ENCODE measurements at regions not wholly inside any gene's neighbourhood (a gene's known extent, or its start where the extent isn't known, plus 50 kb on each side); places are given as distances from the start of the nearest gene placed in this dataset.
"Not testable (repeated sequence)": the region's sequence is repeated elsewhere in the genome, so short reads cannot be mapped to it uniquely, and the experiment has no call there.

DNA sequence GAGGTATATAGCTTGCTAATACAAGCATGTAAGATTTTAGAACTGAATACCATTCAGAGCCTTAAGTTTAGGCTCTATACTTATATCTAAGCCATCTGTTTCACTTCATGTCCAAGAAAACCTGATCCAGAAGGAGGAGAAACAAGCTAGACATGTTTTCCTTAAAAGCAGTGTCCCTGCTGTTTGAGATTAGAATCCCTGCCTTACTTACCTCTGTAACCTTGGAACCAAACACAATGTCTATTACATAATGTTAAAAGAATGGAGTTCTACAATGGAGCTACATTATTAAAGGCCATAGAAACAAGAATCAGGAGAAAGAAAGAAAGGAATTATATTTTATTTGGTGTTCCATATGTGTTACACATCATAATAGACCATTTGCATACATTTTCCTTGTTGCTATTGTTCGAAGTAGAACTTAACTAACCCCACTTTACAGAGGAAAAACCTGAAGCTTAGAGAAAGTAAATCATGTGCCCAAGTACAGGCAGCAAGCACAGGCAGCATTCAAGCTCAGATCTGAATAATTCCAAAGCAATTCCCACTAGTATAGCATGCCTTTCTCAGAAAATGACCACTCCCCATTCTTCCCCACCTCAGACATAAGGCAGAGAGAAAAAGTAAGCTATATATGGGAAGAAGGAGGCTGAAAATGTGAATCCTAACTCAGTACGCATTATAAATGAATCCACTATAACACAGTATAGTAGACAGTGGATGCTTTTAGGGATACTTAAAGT, 380.1 kb upstream of the SPAG17 start:
- no peak for DNase-seq (ENCODE audit: low spot score)

DNA sequence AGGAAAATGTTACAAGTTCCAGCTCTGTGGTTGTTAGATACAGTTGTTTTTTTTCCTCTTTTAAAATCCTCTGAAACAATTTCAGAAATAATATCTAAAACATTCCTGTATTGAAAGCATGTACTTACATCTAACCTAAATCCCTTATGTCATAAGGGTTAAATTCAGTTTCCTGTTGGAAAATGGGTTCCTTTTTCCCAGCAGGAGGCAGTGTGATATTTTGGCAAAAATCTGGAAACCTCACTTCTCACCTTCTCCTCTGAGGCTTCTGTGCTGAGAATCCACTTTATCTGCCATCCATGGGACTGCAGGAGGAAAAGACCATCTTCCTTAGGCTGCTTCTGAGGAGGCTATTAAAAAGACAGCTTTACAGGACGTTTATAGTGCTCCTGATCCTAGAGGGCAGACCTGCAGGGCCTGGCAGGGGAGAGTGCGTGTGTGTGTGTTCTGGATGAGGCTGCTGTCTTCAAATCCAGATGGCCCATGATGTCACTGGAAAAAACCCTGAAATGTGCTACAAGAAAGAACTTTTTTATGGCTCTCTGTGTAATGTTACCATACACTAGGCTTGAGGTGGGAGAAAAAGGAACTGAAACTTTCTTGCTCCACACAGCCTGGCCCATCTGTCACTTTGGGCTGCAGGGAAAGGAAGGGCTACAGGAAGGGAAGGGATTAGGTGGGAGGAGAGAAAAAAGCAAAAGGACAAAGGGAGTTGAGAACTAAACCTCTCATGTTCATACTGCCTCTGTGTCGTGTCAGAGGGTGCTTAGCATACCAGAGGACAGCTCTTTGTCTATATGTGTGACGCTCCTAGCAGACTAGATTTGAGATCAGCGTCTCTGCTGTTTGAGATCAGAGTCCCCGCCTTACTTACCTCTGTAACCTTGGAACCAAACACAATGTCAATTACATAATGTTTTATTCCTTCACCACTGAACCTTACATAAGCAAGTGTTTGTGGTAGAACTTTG, 379.2 kb upstream of the SPAG17 start:
- DNase-seq (ENCODE audit: low spot score) = no peak

DNA sequence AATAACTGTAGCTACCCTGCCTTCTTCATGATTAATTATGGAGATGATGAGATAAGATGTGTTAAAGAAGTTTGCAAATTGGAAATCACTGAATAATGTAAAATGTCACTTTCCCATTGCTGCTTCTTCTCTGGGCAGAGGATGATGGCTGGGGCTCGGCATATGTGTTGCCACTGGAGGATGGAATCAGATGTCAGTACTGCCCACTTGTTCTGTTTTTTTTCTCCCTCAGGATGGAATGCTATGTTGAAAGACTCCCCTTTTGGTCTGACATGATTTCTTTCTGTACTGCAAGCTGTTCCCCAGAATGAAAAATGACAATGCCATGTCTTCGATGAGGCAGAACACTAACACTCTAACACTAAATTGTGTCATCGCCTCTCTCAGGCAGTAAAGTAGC, 373.9 kb upstream of the SPAG17 start:
- DNase-seq (ENCODE audit: low spot score) = no peak

DNA sequence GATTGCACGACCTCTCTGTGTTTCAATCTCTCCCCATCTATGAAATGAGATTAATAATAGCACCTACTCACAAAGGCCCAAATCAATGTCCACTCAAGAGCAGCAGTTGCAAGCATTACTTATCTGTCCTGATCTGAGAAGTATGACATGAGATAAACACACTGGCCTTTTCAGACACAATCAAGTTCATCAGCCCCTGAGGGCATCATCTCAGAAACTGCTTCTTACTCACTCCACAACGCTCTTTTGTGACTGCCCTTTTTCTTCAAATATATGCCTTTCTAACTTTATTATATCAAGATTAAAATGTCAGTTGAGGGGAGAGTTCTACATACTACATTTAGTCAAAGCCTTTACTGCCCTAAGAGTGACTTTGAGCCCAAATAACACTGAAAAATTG, 371.9 kb upstream of the SPAG17 start:
- DNase-seq (ENCODE audit: low spot score) = no peak

DNA sequence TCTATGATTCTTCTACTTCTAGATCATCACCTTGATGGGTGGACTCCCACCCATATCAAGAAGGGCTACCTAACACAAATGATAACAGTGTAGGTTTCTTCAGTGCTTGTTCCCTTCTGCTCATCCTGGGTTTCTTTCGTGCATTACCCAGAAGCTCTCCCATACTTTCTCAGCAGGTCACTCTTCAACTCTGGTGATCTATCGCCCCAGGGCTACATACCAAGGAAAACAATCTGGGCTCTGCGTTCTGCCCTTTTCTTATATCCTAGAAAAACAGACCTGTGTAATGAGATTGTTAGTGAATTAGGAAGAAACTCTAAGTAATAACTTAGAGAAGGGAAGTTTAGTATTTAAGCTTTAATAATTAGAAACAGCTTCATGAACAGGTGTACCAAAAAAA, 370.6 kb upstream of the SPAG17 start:
- DNase-seq (ENCODE audit: low spot score) = no peak

DNA sequence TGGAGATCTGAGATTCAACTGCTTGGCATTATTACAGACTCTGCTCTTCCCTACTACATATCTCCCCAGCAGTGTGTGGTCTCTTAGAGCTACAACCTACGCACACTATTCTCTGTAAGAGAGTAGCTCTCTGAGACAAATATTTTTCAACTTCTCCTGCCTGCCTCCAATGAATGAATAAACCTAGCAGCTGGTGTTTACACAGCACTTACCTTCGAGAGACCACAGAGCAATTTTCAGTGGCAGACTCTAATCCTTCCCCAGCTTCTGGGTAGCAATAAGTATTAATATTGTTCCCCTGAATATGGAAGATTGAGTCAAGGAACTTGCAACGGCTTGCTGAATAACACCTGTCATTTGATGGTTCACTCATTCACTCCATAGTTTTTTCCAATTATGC, 350.9 kb upstream of the SPAG17 start:
- DNase-seq (ENCODE audit: low spot score) = no peak

DNA sequence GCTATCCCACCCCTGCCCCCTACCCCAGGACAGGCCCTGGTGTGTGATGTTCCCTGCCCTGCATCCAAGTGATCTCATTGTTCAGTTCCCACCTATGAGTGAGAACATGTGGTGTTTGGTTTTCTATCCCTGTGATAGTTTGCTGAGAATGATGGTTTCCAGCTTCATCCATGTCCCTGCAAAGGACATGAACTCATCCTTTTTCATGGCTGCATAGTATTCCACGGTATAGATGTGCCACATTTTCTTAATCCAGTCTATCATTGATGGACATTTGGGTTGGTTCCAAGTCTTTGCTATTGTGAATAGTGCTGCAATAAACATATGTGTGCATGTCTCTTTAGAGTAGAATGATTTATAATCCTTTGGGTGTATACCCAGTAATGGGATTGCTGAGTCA, 326.9 kb upstream of the SPAG17 start:
- not testable (repeated sequence) for DNase-seq (ENCODE audit: low spot score)

DNA sequence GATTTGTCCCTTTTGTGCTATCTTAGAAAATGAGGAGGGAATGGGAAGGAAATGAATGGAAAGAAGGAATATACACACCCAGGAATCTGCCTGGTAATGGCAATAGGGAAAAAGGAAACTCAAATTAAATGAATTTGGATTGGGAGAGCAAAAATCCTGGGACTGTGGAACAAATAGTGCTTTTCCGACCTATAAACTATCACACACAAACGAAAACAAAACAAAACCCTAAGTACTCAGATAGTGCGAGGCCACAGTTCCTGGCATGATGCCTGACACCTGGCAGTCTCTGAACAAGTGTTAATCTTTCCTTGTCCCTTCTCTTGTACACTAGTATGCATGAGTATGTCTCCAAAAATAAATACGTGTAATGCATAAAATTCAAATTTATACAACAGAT, 319.8 kb upstream of the SPAG17 start:
- DNase-seq (ENCODE audit: low spot score) = no peak

DNA sequence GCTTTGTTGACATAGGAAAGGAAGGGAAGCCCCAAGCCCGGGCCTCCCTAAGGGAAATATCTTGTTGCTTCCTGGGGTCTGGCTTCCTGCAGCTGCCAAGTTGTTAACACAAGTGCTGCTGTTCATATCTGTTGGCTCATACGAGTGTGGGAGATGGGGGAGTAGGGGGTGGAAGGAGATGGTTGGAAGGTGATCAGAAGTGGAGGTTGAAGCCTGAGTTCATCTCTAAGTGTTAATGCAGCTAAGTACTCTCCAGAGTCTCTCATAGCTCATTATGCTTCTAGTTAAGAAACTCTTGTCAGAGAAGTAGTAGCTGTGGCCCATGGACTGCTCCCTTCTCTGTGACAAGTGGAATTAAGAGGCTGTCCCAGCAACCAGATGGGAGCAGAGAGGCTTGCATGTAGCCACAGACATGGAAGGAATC, 319.2 kb upstream of the SPAG17 start:
- no peak for DNase-seq (ENCODE audit: low spot score)

DNA sequence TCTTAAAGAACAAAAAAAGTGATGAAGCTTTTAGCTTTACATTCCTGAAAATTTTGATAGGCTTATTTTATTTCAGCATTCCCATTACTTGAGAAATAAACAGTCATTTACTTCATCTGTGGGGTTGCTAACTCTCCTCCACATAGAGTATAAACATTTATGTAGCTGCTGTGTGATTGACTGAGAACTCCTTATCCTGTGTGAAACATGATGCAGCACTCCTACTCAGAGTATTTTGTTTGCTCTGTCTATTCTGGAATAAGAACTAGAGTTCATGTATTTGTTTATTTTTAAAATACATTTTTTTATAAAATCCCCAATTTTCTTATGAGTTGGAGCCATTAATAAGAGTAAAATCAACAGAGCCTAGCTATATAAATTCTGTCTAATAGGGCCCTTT, 318.7 kb upstream of the SPAG17 start:
- DNase-seq (ENCODE audit: low spot score) = no peak

DNA sequence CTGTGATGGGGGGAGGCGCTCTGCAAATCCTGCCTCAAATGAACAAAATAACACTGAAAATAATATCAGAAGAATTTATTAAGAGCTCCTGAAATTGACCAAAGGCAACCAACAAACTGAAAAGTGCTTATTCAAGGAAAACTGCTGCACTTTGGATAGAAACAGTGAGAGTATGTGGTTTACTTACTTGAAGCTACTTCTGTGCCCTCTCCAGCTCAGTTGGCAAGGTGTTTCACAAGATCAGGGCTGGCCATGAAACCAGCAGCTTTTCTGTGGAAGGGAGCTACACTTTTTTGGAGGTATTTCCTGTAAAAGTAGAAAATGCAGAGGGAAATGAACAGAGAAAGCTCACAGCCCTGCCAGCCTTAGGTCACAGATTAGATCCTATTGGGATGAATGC, 310.0 kb upstream of the SPAG17 start:
- DNase-seq (ENCODE audit: low spot score) = no peak

DNA sequence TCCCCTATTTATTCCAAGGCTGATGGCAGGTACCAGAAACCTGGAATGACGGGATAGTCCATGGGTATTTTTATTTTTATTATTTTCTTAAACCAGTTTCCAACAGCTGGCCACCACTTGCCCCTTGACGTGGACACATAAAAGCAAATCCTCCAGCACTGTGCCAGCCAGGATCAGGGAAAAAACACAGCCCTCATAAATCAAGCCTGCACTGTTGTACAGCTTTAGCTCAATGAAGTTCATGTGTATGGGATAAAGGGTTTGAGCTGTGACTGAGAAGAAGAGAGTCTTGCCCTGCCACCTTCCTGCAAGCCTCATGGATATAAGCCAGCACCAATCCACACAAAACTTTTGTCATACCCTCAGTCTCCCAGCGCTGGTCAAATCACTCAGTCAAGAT, 303.8 kb upstream of the SPAG17 start:
- no peak for DNase-seq (ENCODE audit: low spot score)

DNA sequence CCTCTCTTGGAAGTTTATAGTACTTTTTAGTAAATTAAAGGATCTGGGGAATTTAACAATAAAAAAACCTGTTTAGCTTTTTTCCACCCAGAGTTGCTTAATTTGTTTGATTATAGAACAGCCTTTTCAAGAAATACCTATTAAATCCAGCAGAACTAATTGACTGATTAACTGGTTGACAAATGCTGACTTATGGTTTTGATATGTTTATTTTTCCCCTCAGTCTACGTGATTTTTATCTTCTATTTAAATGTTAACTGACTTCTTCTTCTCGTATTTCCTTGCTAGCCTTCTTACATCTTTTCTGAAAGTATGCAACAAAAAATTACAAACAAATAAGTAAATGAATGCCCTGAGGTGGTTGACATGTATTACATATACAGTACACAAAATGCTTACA, 302.9 kb upstream of the SPAG17 start:
- DNase-seq (ENCODE audit: low spot score) = no peak

DNA sequence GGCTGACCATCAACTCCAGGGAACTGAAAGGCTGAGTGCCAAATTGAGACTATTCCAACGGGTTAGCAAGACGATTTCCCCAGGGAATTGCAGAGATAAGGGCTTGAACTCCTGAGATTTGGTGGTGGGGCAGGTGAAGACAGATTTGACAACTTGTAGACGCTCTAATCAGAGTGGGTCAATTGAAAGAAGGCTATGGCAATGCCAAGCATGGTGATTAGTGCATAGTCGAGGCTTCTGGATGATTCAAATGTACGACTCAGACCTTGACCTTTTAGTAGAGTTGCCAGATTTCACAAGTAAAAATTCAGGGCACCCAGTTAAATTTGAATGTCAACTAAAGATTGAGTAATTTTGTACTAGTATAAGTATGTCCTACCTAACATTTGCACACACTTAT, 302.1 kb upstream of the SPAG17 start:
- DNase-seq (ENCODE audit: low spot score) = no peak

DNA sequence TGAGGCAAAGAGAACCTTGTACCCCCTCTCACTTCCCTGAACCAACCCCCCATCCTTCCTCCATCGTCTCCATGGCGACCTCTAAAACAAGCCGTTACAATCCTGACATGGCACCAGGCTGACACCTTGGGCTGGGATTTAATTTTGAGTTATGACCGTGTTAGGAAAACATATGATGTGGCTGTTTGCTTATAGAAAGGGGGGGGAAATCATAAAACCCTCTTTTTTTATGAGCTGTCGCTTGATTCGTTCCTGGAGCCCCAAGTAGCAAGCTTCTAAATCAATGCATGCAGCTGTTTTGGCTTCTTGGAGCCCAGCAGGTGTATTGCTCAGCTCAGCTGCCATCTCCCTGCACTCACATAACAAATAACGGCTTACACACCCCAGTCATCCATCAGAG, 301.2 kb upstream of the SPAG17 start:
- no peak for DNase-seq (ENCODE audit: low spot score)

DNA sequence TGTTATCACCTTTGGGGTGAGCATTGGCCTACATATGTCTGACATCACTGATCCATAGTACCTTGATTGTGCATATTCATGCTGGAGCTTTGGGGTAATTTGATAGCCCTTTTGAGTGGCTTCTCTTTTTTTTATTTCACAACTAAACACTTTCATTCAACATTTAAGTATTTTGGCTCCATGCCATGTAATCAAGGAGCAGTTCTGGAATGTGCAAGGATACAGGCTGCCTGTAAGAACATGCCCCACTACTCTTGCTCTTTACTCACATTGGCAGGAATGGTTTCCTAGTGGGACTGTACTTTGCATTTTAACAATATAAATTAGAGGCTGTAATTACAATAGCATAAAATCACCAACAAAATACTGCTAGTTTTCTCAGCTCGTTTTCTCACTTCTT, 300.7 kb upstream of the SPAG17 start:
- DNase-seq (ENCODE audit: low spot score) = no peak

DNA sequence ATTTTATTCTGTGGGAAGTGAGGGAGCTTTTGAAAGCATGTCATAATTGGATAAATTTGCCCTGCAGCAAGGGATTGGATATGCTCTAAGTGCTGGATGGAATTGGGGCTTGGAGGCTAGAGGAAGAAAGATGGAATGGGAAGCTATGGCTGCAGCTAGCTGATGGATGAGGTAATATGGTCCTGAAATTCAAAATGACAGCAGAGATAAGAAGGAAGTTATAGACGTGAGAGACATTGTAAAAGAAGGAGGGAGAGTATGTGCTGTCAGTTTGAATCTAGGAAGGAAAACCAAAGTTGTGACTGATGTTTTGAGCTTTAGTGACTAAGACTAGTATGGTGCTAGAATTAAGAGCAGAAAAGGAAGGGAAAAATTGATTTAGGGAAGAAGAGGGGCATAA, 299.9 kb upstream of the SPAG17 start:
- no peak for DNase-seq (ENCODE audit: low spot score)

DNA sequence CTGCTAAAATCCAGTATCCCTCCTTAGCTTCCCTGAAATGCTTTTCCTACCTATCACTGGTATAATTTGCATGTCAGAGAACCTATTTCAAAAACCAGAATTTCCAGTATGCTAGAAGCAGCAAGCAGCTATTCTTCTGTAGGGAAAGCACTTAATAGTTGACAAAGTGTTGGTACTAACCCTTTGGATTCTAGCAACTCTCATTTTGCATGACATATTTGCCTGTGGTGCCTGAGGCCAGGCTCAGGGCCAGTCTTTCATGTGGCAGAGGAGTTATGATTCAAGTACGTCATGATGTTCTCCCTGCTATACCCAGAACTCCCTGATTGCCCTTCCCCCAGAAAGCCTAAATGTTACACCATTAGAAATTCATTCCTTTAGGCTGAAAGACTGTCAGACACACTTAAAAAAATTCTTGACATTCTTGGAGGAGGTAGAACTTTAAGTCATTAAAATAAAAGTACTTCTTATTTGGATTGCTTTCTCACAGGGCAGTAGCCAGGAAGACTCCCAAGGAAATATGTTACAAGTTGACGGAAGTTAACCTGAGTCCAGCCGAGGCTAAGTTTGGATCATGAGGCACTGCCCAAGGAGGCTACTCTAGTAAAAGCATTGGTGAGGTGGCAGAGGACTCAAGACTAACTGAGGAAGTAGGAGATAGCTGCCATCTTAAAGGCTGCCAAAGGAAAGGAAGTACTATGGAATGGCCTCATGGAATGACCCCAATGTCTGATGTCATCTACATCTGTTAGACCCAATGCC, 298.4 kb upstream of the SPAG17 start:
- no peak for DNase-seq (ENCODE audit: low spot score)

DNA sequence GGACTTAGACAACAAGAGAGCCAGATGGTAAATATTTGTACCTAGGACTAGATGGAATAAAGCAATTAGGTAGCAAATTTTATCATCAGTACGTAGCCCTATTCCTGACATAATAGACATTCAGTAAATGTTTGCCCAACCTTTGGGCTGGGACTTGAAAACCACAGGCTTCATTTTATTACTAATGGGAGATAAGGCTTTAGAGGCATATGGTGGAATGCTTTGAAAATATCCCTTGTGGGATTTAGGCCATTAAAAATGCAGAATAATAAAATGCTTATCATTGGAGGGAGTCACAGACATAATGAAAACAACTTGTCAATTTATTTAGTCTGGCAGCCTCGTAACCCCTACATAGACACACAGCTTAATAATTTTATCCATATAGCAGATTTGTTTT, 296.1 kb upstream of the SPAG17 start:
- no peak for DNase-seq (ENCODE audit: low spot score)

DNA sequence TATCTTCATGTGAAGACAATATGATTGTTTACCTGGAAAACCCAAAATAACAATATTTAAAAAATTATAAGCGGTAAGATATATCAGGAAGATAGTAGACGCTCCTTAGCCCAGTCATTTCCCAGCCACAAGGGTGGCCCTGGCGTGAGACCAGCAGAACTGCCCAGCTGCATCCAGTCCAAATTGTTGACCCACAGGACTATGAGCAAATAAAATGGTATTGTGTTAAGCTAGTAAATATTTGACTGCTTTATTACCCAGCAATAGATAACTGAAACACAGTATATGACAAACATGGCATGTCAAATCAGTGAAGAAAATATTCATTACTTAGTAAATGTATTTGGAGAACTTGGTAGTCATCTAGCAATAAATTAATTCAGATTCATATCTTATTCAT, 294.3 kb upstream of the SPAG17 start:
- no peak for DNase-seq (ENCODE audit: low spot score)

DNA sequence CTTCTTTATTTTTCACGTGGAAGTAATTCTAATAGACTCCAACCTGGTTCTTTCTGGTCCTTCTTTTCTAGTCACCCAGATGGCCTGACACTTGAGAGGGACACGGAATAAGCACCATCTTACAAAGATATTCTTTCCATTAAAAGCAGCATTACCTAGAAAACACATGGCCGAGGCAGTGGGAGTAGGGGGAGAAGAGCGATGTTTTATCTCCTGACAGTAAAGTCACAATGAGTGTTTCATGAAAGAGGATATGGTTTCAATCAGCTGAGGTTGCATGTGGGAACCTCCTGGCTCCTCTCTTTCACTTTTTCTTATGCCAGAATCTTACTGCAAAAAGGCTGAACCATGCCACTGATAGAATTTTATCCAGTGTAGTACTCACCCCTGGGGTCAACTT, 288.8 kb upstream of the SPAG17 start:
- DNase-seq (ENCODE audit: low spot score) = no peak

DNA sequence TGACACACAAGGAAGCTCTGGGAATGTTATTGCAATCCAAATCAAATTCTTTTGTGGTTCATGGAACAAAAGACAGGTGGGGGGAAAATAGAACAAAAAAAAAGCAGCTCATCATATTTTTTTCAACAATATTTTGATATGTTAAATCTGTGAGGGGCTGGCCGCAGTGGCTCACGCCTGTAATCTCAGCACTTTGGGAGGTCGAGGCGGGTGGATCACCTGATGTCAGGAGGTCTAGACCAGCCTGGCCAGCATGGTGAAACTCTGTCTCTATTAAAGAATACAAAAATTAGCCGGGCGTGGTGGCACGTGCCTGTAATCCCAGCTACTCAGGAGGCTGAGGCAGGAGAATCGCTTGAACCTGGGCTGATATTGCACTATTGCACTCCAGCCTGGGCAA, 279.4 kb upstream of the SPAG17 start:
- DNase-seq (ENCODE audit: low spot score) = not testable (repeated sequence)

DNA sequence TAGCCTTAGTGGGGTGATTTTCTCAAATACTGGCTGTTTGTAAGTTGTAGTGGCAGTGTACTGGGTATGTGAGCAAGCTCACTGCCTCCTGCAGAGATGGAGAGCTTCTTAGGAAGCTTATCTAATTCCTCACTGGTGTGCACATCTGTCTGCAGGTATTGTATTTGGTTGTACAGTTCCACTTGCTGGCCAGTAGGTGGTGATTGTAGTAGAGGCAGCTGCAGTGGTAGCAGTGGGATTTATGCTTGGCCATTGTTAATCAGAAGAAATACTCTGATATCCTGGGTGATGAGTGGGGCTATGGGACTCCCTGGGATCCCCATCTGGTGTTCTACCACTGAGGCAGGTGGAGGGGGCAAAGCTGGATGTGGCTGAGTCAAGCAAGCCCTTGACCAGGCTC, 276.1 kb upstream of the SPAG17 start:
- DNase-seq (ENCODE audit: low spot score) = no peak

All from cerebellar cortex (tissue), 1 donor.